ENCODE measurements at regions not wholly inside any gene's neighbourhood (a gene's known extent, or its start where the extent isn't known, plus 50 kb on each side); places are given as distances from the start of the nearest gene placed in this dataset.

GRCh38 chr13:94917824-94918223 is 205.5 kb upstream of the SOX21 start:
- H3K27ac ChIP-seq, result no peak overlapping the region
- TF ChIP-seq CTCF (IDR thresholded peaks at IDR 0.05), result no peak
- TF ChIP-seq POLR2AphosphoS5 (IDR thresholded peaks at IDR 0.05), result no peak
- TF ChIP-seq POLR2A (IDR thresholded peaks at IDR 0.05), result no peak
- no peak for TF ChIP-seq EP300 (IDR thresholded peaks at IDR 0.05)
- intact Hi-C loops (cut with DNase I), result no loop called here
- H3K9me3 ChIP-seq, result no peaks in the 10 kb centered on the region
- DNase-seq, result no peak
- no peaks in the 10 kb centered on the region for H3K4me1 ChIP-seq
- 53 to 61% methylated on average over 2 of the region's 2 CpGs for WGBS, 2 donors
- H3K36me3 ChIP-seq, result no peaks in the 10 kb centered on the region
- no peak overlapping the region for H3K4me3 ChIP-seq
- no peaks in the 10 kb centered on the region for H3K27me3 ChIP-seq

- Histone ChIP-seq H3K4me1 (no peaks in the 10 kb centered on the region), H3K9me3 (no peaks in the 10 kb centered on the region), H3K27me3 (no peaks in the 10 kb centered on the region), H3K36me3 (no peaks in the 10 kb centered on the region), H3K27ac (no peak overlapping the region), H3K4me3 (no peak overlapping the region)
- WGBS, 2 donors, result 24 to 64% methylated on average over 1 of the region's 1 CpG
- TF ChIP-seq EP300 (IDR thresholded peaks at IDR 0.05) (no peak), POLR2AphosphoS5 (IDR thresholded peaks at IDR 0.05) (no peak)
- intact Hi-C loops (cut with DNase I), result no loop called here
- DNase-seq, result no peak
These were observed 202.6 kb upstream of the SOX21 start for GRCh38 chr13:94914895-94915294.

GRCh38 chr13:94906605-94907004 is 194.3 kb upstream of the SOX21 start:
- no peak for TF ChIP-seq POLR2A (IDR thresholded peaks at IDR 0.05)
- Histone ChIP-seq H3K27ac (no peak overlapping the region), H3K4me3 (no peak overlapping the region), H3K4me1 (no peaks in the 10 kb centered on the region), H3K36me3 (no peaks in the 10 kb centered on the region), H3K9me3 (no peaks in the 10 kb centered on the region), H3K27me3 (no peaks in the 10 kb centered on the region)
- 71 to 90% methylated on average over 2 of the region's 2 CpGs for WGBS, 2 donors
- no peak for DNase-seq
- intact Hi-C loops (cut with DNase I), result no loop called here

- Histone ChIP-seq H3K27me3 (no peaks in the 10 kb centered on the region), H3K9me3 (no peaks in the 10 kb centered on the region), H3K4me3 (no peak overlapping the region), H3K27ac (no peak overlapping the region), H3K36me3 (no peaks in the 10 kb centered on the region), H3K4me1 (no peaks in the 10 kb centered on the region)
- 88 to 92% methylated on average over 4 of the region's 4 CpGs for WGBS, 2 donors
- no peak for TF ChIP-seq POLR2AphosphoS5 (IDR thresholded peaks at IDR 0.05)
- no peak for TF ChIP-seq POLR2A (IDR thresholded peaks at IDR 0.05)
- no peak for TF ChIP-seq CTCF (IDR thresholded peaks at IDR 0.05)
- no peak for TF ChIP-seq EP300 (IDR thresholded peaks at IDR 0.05)
- intact Hi-C loops (cut with DNase I), result no loop called here
- DNase-seq, result no peak
These were observed 190.5 kb upstream of the SOX21 start for GRCh38 chr13:94902722-94903407.

- Histone ChIP-seq H3K4me1 (no peaks in the 10 kb centered on the region), H3K27ac (no peak overlapping the region), H3K36me3 (no peaks in the 10 kb centered on the region), H3K4me3 (no peak overlapping the region), H3K9me3 (no peaks in the 10 kb centered on the region), H3K27me3 (no peaks in the 10 kb centered on the region)
- DNase-seq, result no peak
- no peak for TF ChIP-seq POLR2A (IDR thresholded peaks at IDR 0.05)
- TF ChIP-seq CTCF (IDR thresholded peaks at IDR 0.05), result no peak
- TF ChIP-seq EP300 (IDR thresholded peaks at IDR 0.05), result no peak
- no peak for TF ChIP-seq POLR2AphosphoS5 (IDR thresholded peaks at IDR 0.05)
- WGBS, 2 donors, result 75 to 88% methylated on average over 3 of the region's 3 CpGs
- intact Hi-C loops (cut with DNase I), result no loop called here
These were observed 188.7 kb upstream of the SOX21 start for GRCh38 chr13:94901070-94901469.

- TF ChIP-seq EP300 (IDR thresholded peaks at IDR 0.05), result no peak
- TF ChIP-seq POLR2A (IDR thresholded peaks at IDR 0.05), result no peak
- no peak for TF ChIP-seq CTCF (IDR thresholded peaks at IDR 0.05)
- no peak for TF ChIP-seq POLR2AphosphoS5 (IDR thresholded peaks at IDR 0.05)
- no peaks in the 10 kb centered on the region for H3K36me3 ChIP-seq
- DNase-seq, result no peak
- no peak overlapping the region for H3K27ac ChIP-seq
- 87 to 91% methylated on average over 5 of the region's 5 CpGs for WGBS, 2 donors
- no peaks in the 10 kb centered on the region for H3K27me3 ChIP-seq
- H3K4me1 ChIP-seq, result no peaks in the 10 kb centered on the region
- no peak overlapping the region for H3K4me3 ChIP-seq
- intact Hi-C loops (cut with DNase I), result no loop called here
- H3K9me3 ChIP-seq, result no peaks in the 10 kb centered on the region
These were observed 184.5 kb upstream of the SOX21 start for GRCh38 chr13:94896719-94897317.

All from sigmoid colon (tissue), 6 donors.